Islet of Langerhans (tissue), 1 donor: ENCODE measurements at regions not wholly inside any gene's neighbourhood (a gene's known extent, or its start where the extent isn't known, plus 50 kb on each side); places are given as distances from the start of the nearest gene placed in this dataset.
A peak's percentile ranks its signal among the peaks of the same experiment; 100 is the strongest.

Source experiments
- FAIRE-seq: peaks from one replicate; lab custom pipeline; 2011; peaks lifted over from hg19 to GRCh38; lab: Jason Lieb, UNC

GRCh38 chr10:118835682-118836326, 81.0 kb upstream of the CACUL1 start:
- peak; percentile 55 for FAIRE-seq

GRCh38 chr10:118838364-118838763, 83.6 kb upstream of the CACUL1 start:
- FAIRE-seq = no peak

- no peak for FAIRE-seq
Measured at GRCh38 chr10:118839348-118839747, 84.6 kb upstream of the CACUL1 start.

GRCh38 chr10:118840071-118840775, 85.5 kb upstream of the CACUL1 start:
- no peak for FAIRE-seq

GRCh38 chr10:118840776-118841468, 86.2 kb upstream of the CACUL1 start:
- FAIRE-seq = no peak

GRCh38 chr10:118841881-118842605, 87.3 kb upstream of the CACUL1 start:
- no peak for FAIRE-seq

- FAIRE-seq = no peak
Measured at GRCh38 chr10:118842843-118843624, 88.3 kb upstream of the CACUL1 start.

- no peak for FAIRE-seq
Measured at GRCh38 chr10:118843647-118844265, 89.0 kb upstream of the CACUL1 start.

GRCh38 chr10:118844731-118845521, 90.2 kb upstream of the CACUL1 start:
- FAIRE-seq = no peak

GRCh38 chr10:118845776-118846175, 91.0 kb upstream of the CACUL1 start:
- no peak for FAIRE-seq

GRCh38 chr10:118850418-118851061, 95.8 kb upstream of the CACUL1 start:
- FAIRE-seq = peak; percentile 17

GRCh38 chr10:118851062-118852035, 96.6 kb upstream of the CACUL1 start:
- no peak for FAIRE-seq

GRCh38 chr10:118853916-118854315, 99.1 kb upstream of the CACUL1 start:
- FAIRE-seq = no peak

- no peak for FAIRE-seq
Measured at GRCh38 chr10:118856106-118856505, 101.3 kb upstream of the CACUL1 start.

GRCh38 chr10:118865998-118866693, 111.4 kb upstream of the CACUL1 start:
- peak; percentile 71 for FAIRE-seq

GRCh38 chr10:118867768-118868167, 113.0 kb upstream of the CACUL1 start:
- no peak for FAIRE-seq

- FAIRE-seq = no peak
Measured at GRCh38 chr10:118868589-118868988, 113.8 kb upstream of the CACUL1 start.
